Stimulated activated CD8-positive, alpha-beta memory T cell treated with anti-CD3 and anti-CD28 coated beads, Interleukin-15, amount 100 ng/mL, for 4 hours (primary cell): ENCODE measurements at regions not wholly inside any gene's neighbourhood (a gene's known extent, or its start where the extent isn't known, plus 50 kb on each side); places are given as distances from the start of the nearest gene placed in this dataset.
"Not testable (repeated sequence)": the region's sequence is repeated elsewhere in the genome, so short reads cannot be mapped to it uniquely, and the experiment has no call there.

Experiments
- DNase-seq, 2 donors: peaks; one replicate each; pipeline ENCODE4 v3.0.0-alpha.2; 2020; ENCODE audit warnings: low read depth in 2 of 2

- DNase-seq: no peak
Observed at GRCh38 chr6:53446151-53446550, 97.4 kb upstream of the ELOVL5 start.

GRCh38 chr6:53441761-53442160 lies 93.0 kb upstream of the ELOVL5 start:
- DNase-seq: no peak

- DNase-seq: no peak
Observed at GRCh38 chr6:53441035-53441493, 92.3 kb upstream of the ELOVL5 start.

DNA sequence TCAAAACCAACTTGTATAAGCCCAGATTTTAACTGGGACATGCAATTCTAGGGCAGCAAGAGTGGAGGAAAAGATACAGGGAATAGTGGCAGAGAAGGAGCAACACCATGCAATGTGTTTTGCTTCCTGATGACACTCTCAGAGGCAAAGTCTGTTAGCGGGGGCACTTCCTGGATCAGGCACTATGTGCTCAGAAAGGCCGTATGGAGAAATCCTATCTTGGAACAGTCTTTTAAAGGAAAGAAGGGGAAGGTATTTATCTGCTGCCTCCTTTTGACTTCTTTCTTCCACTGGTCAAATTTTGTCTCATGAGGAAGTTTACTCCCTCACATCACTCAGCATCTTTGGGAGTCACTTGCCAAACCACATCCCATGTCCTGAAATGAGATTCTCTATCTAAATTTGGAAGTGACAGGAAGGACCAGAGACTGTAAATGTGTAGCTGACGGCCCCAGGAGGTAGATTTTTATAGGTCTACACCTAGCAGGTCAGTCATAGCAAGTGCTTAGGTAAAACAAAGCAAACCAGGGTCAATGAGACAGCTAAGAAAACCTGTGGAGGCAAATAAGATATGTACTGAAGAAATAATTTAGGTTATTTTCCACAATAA lies 91.7 kb upstream of the ELOVL5 start:
- no peak for DNase-seq

GRCh38 chr6:53439556-53439955 lies 90.8 kb upstream of the ELOVL5 start:
- DNase-seq: no peak

DNA sequence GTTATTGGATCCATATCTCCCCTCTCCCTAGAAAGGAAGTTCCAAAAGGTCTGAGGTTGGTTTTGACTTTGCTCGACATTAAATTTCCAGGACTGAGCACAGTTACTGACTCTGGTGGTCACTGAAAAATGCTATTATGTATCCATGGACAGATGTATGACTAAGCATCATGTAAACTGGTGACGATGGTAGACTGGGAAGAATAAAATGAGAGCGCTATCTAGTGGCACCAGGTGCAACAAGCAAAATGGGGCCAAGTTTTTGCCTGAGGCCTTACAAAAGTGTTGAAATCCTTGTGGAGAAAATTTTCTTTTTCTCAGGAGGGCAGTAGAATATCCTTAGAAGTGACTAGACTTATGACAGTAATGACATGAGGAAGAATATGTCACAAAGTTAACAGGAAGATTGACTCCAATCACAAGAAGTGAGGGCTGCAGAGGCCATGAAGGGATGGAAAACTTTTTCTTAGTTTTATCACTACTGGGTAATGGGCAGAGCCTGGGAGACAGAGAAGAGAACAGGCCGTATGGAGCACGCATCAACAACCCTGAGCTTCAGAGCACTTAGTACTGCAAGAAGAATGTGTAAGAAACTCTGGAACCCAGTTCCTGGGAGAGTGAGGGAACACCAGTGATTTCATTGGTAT lies 88.9 kb upstream of the ELOVL5 start:
- no peak for DNase-seq

- no peak for DNase-seq
Observed at GRCh38 chr6:53436526-53437303, 88.0 kb upstream of the ELOVL5 start.

DNA sequence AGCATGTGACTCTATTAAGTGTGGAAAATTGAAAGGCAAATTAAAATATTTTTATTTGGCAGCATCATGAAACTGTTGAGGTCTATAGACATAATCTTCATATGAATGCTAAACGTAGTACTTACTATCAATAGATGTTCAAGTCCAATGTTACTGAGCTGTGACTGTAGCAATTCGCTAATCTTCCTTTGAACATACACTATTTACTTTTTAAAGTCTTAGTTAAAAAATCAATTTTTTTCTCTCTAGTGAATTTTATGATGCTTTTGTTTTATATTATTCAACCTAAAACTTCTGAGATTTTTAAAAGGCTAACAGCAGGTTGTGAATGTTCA lies 85.2 kb upstream of the ELOVL5 start:
- DNase-seq: no peak

- no peak for DNase-seq
Observed at GRCh38 chr6:53433261-53433950, 84.7 kb upstream of the ELOVL5 start.

GRCh38 chr6:53432318-53433161 lies 83.8 kb upstream of the ELOVL5 start:
- no peak for DNase-seq

DNA sequence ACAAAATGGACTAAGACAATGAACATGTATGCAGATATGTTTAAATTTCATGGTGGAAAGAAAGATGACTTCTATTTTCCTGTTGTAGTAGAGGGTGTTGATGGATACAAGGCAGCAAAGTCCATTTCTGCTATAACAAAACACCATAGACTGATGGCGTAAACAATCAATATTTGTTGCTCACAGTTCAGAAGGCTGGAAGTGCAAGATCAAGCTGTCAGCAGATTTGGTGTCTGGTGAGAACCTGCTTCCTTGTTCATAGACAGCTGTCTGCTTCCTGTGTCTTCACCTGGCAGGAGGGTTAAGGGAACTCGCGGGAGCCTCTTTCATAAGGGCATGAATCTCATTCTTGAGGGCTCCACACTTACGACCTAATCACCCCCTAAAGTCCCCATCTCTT lies 83.0 kb upstream of the ELOVL5 start:
- DNase-seq: no peak

GRCh38 chr6:53429401-53429800 lies 80.7 kb upstream of the ELOVL5 start:
- DNase-seq: no peak

DNA sequence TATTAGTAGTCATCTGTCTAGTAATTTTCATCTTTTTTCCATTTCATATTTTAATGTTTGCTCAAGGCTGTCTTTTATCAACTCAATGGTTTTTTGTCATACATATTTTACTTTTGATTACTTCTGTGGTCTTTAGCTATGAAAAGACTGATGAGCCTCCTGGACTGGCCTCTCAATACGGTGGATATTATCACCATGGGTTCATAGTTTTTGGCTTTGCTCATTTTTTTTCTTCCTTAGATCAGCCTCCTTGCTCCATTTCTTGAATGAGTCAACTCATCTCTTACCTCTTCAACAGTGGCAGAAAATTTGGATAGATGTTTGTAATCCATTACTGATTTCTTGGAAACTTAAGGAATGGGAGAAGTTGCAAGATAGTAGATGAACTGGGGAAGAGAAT lies 80.1 kb upstream of the ELOVL5 start:
- DNase-seq: no peak

DNA sequence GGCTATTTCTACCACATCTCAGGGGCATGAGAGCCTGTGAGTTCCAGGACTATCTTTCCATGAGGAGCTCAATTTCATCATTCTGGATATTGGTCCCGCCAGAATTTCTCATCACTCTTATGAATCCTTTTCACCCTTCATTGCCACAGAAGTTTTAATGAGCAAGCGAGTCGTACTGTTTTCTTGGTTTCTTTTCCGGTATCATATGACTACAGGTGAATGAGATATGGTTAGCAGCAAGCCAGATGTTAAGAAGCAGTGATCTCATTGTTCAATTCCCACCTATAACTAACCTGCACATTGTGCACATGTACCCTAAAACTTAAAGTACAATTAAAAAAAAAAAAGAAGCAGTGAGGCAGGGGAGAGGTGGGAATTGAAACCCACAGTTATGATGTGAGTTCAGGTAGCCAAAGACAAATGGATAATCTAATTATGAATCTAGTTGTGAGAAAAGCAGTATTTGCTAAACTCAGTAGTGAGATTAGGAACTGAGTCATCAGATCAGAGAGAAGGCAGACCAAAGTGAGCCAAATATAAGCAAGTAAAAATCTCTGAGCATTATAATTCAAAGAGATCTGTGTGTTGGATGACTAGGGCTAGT lies 78.0 kb upstream of the ELOVL5 start:
- DNase-seq: no peak

DNA sequence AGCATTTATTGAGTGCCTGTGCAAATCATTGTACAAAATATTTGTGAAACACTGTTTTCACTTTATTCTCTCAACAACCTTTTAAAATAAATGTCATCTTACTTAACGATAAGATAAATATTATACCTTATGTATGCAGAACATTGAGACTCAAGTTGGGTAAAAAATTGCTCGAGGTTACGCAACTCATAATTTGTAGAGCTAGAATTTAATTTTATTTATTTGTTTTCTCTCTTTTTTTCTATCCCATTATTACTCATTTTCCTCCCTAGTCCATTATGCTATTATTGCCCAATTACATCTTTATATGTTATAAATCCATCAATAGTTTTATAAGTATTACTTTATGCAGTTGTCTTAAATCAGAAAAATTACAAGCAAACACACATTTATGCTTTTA lies 77.4 kb upstream of the ELOVL5 start:
- DNase-seq: no peak

GRCh38 chr6:53424976-53425718 lies 76.4 kb upstream of the ELOVL5 start:
- no peak for DNase-seq

DNA sequence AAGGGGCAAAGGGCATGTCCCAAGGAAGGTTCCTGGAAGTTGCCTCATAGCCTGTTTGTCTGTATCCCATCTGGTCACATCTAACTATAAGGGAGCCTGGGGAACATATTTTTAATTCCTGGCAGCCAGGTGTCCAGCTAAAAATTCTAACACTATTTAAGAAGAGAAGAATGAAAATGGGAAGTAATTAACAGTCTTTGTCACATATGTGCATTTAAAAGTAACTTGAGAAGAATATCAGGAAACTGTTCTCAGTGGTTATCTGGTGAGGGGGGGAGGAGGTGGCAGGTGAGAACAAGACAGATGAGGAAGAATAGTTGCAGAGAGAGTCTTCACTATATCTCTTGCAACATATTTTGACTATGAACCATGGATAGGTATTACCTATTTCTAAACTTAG lies 75.5 kb upstream of the ELOVL5 start:
- DNase-seq: no peak

- DNase-seq: not testable (repeated sequence)
Observed at GRCh38 chr6:53423560-53423959, 74.8 kb upstream of the ELOVL5 start.

- DNase-seq: no peak
Observed at GRCh38 chr6:53419026-53419425, 70.3 kb upstream of the ELOVL5 start.

GRCh38 chr6:53418288-53418687 lies 69.5 kb upstream of the ELOVL5 start:
- DNase-seq: no peak

DNA sequence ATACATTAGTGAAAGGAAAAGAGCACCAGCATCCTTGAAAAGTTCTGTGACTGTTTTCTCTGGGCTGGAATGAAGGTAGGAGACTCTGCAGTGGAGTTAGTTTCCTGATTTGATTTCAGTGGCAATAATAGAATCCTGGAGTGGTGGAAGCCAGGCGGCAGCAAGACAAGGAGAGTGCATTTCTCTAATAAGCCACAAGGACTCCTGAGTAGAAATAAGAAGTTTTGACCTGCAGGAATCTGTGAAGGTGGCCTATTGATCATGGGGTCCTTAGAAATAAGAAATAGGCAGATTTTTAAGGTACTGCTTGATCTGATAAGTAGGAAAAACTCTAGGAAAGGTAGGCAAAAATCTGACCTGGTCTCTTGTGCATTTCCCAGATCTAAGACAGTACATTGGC lies 68.4 kb upstream of the ELOVL5 start:
- DNase-seq: no peak
